GM12878 (cell line): ENCODE measurements at regions not wholly inside any gene's neighbourhood (a gene's known extent, or its start where the extent isn't known, plus 50 kb on each side); places are given as distances from the start of the nearest gene placed in this dataset.

Experiments
- ATAC-seq: fragments of 200-7000 bp; cut with Tn5 transposase; 3 replicates; pipeline ENCODE4 v1.9.1; 2020; ENCODE audit warnings: mild to moderate bottlenecking, moderate library complexity
- BruUV-seq: library from RNA; stranded (reverse); fragments of 400-500 nt; replicated peaks from 2 replicates; lab custom pipeline; 2021; lab: Mats Ljungman, UMichigan
- CTCF ChIA-PET: fragments of 300-600 bp; sonication (Branson Sonifier 250); formaldehyde crosslinking; extraction: SDS; loops from one replicate; lab custom pipeline; 2021; ENCODE audit warnings: inconsistent platforms; lab: Yijun Ruan, JAX
- POLR2A ChIA-PET: fragments of 350-600 bp; formaldehyde crosslinking; extraction: SDS; loops from one replicate; lab custom pipeline; 2021; ENCODE audit warnings: inconsistent platforms; lab: Charles Lee
- RAD21 ChIA-PET: fragments of 300-600 bp; sonication (Branson Sonifier 250); formaldehyde crosslinking; loops from one replicate; lab custom pipeline; 2023; ENCODE audit warnings: antibody characterized with exemption; ENCODE audit not compliant: unreplicated experiment; lab: Charles Lee
- SMC1A ChIA-PET: fragments of 300-600 bp; sonication (Branson Sonifier 250); formaldehyde crosslinking; loops from one replicate; lab custom pipeline; 2023; ENCODE audit not compliant: unreplicated experiment, uncharacterized antibody; lab: Charles Lee
- DNase-seq: peaks from one replicate; pipeline ENCODE4 v3.0.0-alpha.2; 2011; ENCODE audit warnings: low read depth, low spot score
- FAIRE-seq: peaks from 3 replicates; lab custom pipeline; 2011; peaks lifted over from hg19 to GRCh38; lab: Jason Lieb, UNC
- H2AFZ ChIP-seq: 2 replicates; pipeline ENCODE4 v1.6.0; 2011; ENCODE audit warnings: low read depth, low read length, control low read depth; ENCODE audit not compliant: control insufficient read depth
- H3K27ac ChIP-seq: 2 replicates; pipeline ENCODE4 v1.5.1; 2011; ENCODE audit warnings: control low read depth; ENCODE audit not compliant: control insufficient read depth, insufficient read depth
- H3K27me3 ChIP-seq, 2 experiments: replicated peaks in 1 of 2; 2 replicates each; pipeline versions ENCODE4 v1.6.0 to v1.6.1; 2011; ENCODE audit warnings: low read length in 1 of 2; ENCODE audit not compliant: control insufficient read depth in 2 of 2, insufficient read depth in 2 of 2
- H3K36me3 ChIP-seq, 2 experiments: 2 replicates each; pipeline ENCODE4 v1.5.1; 2011; ENCODE audit warnings: low read length in 1 of 2; ENCODE audit not compliant: control insufficient read depth in 2 of 2, insufficient read depth in 2 of 2
- H3K4me1 ChIP-seq: 2 replicates; pipeline ENCODE4 v1.6.1; 2011; ENCODE audit warnings: mild to moderate bottlenecking, low read length, moderate library complexity, mixed read lengths; ENCODE audit not compliant: control insufficient read depth, insufficient read depth
- H3K4me2 ChIP-seq: 2 replicates; pipeline ENCODE4 v1.6.0; 2011; ENCODE audit warnings: control low read depth; ENCODE audit not compliant: control insufficient read depth, insufficient read depth
- H3K4me3 ChIP-seq: fragments of 200-600 bp; sonication (generic); 2 replicates; pipeline ENCODE4 v1.5.1; 2016
- H3K79me2 ChIP-seq: 2 replicates; pipeline ENCODE4 v1.6.0; 2011; ENCODE audit warnings: low read length; ENCODE audit not compliant: control insufficient read depth, insufficient read depth
- H3K9ac ChIP-seq: 2 replicates; pipeline ENCODE4 v1.8.0; 2011; ENCODE audit warnings: low read length, control low read depth, mixed read lengths; ENCODE audit not compliant: control insufficient read depth, insufficient read depth
- H3K9me3 ChIP-seq: replicated peaks from 3 replicates; pipeline ENCODE4 v1.5.1; 2011; ENCODE audit warnings: mild to moderate bottlenecking, low read length; ENCODE audit not compliant: control insufficient read depth, insufficient read depth
- H4K20me1 ChIP-seq: 2 replicates; pipeline ENCODE4 v1.6.0; 2011; ENCODE audit not compliant: control insufficient read depth, insufficient read depth
- ATF7 ChIP-seq: fragments of 450-650 bp; IDR thresholded peaks from 2 replicates; pipeline ENCODE4 v1.6.1; 2016; ENCODE audit warnings: low read depth, mild to moderate bottlenecking
- EP300 ChIP-seq, 2 experiments: fragments of 150-350 bp in 1 of 2; IDR thresholded peaks; 2 replicates each; pipeline ENCODE4 v1.6.1; 2011 to 2012; ENCODE audit warnings: low read depth in 2 of 2, low read length in 2 of 2, borderline replicate concordance in 1 of 2, improper control_type of control experiment in 1 of 2, inconsistent platforms in 1 of 2; ENCODE audit not compliant: control insufficient read depth in 1 of 2
- IRF3 ChIP-seq: fragments of 450-650 bp; IDR thresholded peaks from 2 replicates; pipeline ENCODE4 v1.6.1; 2014; ENCODE audit warnings: mild to moderate bottlenecking
- KAT2A ChIP-seq: conservative IDR thresholded peaks from 2 replicates; pipeline ENCODE4 v1.6.1; 2011; ENCODE audit warnings: low read depth, low read length; ENCODE audit not compliant: control insufficient read depth
- RAD51 ChIP-seq: fragments of 450-650 bp; IDR thresholded peaks from 2 replicates; pipeline ENCODE4 v1.6.1; 2016; ENCODE audit warnings: moderate library complexity, mild to moderate bottlenecking, inconsistent platforms
- RELA ChIP-seq: fragments of 450-650 bp; IDR thresholded peaks from 2 replicates; pipeline ENCODE4 v1.8.0; 2014; ENCODE audit warnings: borderline replicate concordance; ENCODE audit not compliant: partially characterized antibody
- SMC3 ChIP-seq: IDR thresholded peaks from 2 replicates; pipeline ENCODE4 v1.6.1; 2011; ENCODE audit warnings: low read length, improper control_type of control experiment, borderline replicate concordance
- SPI1 ChIP-seq: IDR thresholded peaks from 2 replicates; pipeline ENCODE4 v1.6.1; 2011; ENCODE audit warnings: low read depth, mild to moderate bottlenecking, low read length, moderate library complexity, borderline replicate concordance; ENCODE audit not compliant: insufficient read depth
- TCF12 ChIP-seq: IDR thresholded peaks from 2 replicates; pipeline ENCODE4 v1.6.1; 2011; ENCODE audit warnings: low read depth, mild to moderate bottlenecking, low read length
- in situ Hi-C: fragments of 300-500 bp; cut with MboI; formaldehyde crosslinking; loops from 9 replicates; pipeline ENCODE4 v1.14.3; 2018; ENCODE audit warnings: mixed read lengths
- intact Hi-C: fragments of 100-400 bp; cut with micrococcal nuclease; formaldehyde crosslinking; loops from one replicate; pipeline ENCODE4 v1.14.2; 2022; ENCODE audit not compliant: unreplicated experiment
- TF ChIP-seq, protein P1 (sequence below): IDR thresholded peaks from 2 replicates; pipeline ENCODE4 v1.6.1; 2012; ENCODE audit warnings: low read depth, low read length, improper control_type of control experiment
- TF ChIP-seq, protein P2 (sequence below): fragments of 450-650 bp; IDR thresholded peaks from 2 replicates; pipeline ENCODE4 v1.6.1; 2016; ENCODE audit warnings: mild to moderate bottlenecking
- TF ChIP-seq, protein P3 (sequence below): fragments of 450-650 bp; formaldehyde crosslinking; IDR thresholded peaks from 2 replicates; pipeline ENCODE4 v1.4.0; 2020; ENCODE audit warnings: mild to moderate bottlenecking, moderate library complexity
- TF ChIP-seq, protein P4 (sequence below): fragments of 150-350 bp; IDR thresholded peaks from 2 replicates; pipeline ENCODE4 v1.6.1; 2016; ENCODE audit warnings: low read depth, low read length

GRCh38 chr5:30747412-30747811, 446.1 kb upstream of the CDH6 start (continued):
- TF ChIP-seq, protein P1, sequence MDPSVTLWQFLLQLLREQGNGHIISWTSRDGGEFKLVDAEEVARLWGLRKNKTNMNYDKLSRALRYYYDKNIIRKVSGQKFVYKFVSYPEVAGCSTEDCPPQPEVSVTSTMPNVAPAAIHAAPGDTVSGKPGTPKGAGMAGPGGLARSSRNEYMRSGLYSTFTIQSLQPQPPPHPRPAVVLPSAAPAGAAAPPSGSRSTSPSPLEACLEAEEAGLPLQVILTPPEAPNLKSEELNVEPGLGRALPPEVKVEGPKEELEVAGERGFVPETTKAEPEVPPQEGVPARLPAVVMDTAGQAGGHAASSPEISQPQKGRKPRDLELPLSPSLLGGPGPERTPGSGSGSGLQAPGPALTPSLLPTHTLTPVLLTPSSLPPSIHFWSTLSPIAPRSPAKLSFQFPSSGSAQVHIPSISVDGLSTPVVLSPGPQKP = no peak
- TF ChIP-seq EP300 (IDR thresholded peaks at IDR 0.05; ENCODE audit: borderline replicate concordance in 1 of 2, control insufficient read depth in 1 of 2, low read depth in 2 of 2, low read length in 2 of 2) = no peak

DNA sequence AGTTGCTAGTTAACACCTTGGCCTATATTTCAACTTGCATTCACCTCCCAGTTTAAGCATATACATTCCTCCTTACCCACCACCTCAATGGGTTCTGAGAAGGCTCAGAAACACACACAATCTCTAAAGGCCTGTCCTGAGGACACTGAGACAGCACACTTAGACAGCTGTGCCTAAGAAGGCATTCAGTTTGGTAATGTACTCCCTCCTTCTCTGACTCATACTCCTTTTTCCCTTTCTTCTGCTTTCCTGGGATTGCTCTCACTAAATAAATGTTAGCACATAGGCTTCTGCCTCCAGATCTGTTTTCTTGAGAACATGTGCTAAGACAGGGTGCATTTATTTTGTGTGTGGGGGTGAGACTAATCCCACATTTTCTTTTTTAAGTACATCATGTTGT, 456.8 kb upstream of the CDH6 start:
- Histone ChIP-seq H3K9ac (no peak overlapping the region), H3K9me3 (no peaks in the 10 kb centered on the region), H2AFZ (no peak overlapping the region), H3K79me2 (no peaks in the 10 kb centered on the region), H3K4me1 (no peaks in the 10 kb centered on the region), H3K4me3 (no peak overlapping the region), H3K27ac (no peak overlapping the region), H3K4me2 (no peak overlapping the region), H3K27me3 (no peaks in the 10 kb centered on the region), H4K20me1 (no peaks in the 10 kb centered on the region), H3K36me3 (no peaks in the 10 kb centered on the region)
- RAD21 ChIA-PET = no interaction called here
- DNase-seq (no peak), FAIRE-seq (no peak), ATAC-seq (no peak)
- no TSS peak for BruUV-seq
- CTCF ChIA-PET = no interaction called here
- POLR2A ChIA-PET = no interaction called here
- intact Hi-C loops = no loop called here
- in situ Hi-C loops = no loop called here
- SMC1A ChIA-PET = no interaction called here
- no peak for TF ChIP-seq RELA
- TF ChIP-seq SPI1 = no peak
- TF ChIP-seq, protein P2, sequence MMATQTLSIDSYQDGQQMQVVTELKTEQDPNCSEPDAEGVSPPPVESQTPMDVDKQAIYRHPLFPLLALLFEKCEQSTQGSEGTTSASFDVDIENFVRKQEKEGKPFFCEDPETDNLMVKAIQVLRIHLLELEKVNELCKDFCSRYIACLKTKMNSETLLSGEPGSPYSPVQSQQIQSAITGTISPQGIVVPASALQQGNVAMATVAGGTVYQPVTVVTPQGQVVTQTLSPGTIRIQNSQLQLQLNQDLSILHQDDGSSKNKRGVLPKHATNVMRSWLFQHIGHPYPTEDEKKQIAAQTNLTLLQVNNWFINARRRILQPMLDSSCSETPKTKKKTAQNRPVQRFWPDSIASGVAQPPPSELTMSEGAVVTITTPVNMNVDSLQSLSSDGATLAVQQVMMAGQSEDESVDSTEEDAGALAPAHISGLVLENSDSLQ = no peak
- no peak for TF ChIP-seq IRF3
- TF ChIP-seq TCF12 = no peak
- TF ChIP-seq KAT2A = no peak
- TF ChIP-seq, protein P3, sequence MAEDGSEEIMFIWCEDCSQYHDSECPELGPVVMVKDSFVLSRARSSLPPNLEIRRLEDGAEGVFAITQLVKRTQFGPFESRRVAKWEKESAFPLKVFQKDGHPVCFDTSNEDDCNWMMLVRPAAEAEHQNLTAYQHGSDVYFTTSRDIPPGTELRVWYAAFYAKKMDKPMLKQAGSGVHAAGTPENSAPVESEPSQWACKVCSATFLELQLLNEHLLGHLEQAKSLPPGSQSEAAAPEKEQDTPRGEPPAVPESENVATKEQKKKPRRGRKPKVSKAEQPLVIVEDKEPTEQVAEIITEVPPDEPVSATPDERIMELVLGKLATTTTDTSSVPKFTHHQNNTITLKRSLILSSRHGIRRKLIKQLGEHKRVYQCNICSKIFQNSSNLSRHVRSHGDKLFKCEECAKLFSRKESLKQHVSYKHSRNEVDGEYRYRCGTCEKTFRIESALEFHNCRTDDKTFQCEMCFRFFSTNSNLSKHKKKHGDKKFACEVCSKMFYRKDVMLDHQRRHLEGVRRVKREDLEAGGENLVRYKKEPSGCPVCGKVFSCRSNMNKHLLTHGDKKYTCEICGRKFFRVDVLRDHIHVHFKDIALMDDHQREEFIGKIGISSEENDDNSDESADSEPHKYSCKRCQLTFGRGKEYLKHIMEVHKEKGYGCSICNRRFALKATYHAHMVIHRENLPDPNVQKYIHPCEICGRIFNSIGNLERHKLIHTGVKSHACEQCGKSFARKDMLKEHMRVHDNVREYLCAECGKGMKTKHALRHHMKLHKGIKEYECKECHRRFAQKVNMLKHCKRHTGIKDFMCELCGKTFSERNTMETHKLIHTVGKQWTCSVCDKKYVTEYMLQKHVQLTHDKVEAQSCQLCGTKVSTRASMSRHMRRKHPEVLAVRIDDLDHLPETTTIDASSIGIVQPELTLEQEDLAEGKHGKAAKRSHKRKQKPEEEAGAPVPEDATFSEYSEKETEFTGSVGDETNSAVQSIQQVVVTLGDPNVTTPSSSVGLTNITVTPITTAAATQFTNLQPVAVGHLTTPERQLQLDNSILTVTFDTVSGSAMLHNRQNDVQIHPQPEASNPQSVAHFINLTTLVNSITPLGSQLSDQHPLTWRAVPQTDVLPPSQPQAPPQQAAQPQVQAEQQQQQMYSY (CRISPR knock-in tag) = no peak
- TF ChIP-seq, protein P4, sequence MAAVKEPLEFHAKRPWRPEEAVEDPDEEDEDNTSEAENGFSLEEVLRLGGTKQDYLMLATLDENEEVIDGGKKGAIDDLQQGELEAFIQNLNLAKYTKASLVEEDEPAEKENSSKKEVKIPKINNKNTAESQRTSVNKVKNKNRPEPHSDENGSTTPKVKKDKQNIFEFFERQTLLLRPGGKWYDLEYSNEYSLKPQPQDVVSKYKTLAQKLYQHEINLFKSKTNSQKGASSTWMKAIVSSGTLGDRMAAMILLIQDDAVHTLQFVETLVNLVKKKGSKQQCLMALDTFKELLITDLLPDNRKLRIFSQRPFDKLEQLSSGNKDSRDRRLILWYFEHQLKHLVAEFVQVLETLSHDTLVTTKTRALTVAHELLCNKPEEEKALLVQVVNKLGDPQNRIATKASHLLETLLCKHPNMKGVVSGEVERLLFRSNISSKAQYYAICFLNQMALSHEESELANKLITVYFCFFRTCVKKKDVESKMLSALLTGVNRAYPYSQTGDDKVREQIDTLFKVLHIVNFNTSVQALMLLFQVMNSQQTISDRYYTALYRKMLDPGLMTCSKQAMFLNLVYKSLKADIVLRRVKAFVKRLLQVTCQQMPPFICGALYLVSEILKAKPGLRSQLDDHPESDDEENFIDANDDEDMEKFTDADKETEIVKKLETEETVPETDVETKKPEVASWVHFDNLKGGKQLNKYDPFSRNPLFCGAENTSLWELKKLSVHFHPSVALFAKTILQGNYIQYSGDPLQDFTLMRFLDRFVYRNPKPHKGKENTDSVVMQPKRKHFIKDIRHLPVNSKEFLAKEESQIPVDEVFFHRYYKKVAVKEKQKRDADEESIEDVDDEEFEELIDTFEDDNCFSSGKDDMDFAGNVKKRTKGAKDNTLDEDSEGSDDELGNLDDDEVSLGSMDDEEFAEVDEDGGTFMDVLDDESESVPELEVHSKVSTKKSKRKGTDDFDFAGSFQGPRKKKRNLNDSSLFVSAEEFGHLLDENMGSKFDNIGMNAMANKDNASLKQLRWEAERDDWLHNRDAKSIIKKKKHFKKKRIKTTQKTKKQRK = no peak
- no peak for TF ChIP-seq SMC3
- no peak for TF ChIP-seq RAD51
- no peak for TF ChIP-seq ATF7
